ENCODE measurements at regions not wholly inside any gene's neighbourhood (a gene's known extent, or its start where the extent isn't known, plus 50 kb on each side); places are given as distances from the start of the nearest gene placed in this dataset.

GRCh38 chr5:4362411-4362810 is 766.8 kb downstream of the IRX1 start:
- Mint-ChIP-seq H3K36me3 (peaks cover 0 to 13% of the 10 kb centered on the region in 2 donors), H3K27ac (no peak overlapping the region), H3K9me3 (peaks cover 16 to 35% of the 10 kb centered on the region in 2 donors)
- DNase-seq (ENCODE audit: low spot score in 2 of 2) (no peak), ATAC-seq (no peak)

- Mint-ChIP-seq H3K9me3 (peaks cover 16 to 35% of the 10 kb centered on the region in 2 donors), H3K36me3 (peaks cover 0 to 13% of the 10 kb centered on the region in 2 donors), H3K27ac (no peak overlapping the region)
- DNase-seq (ENCODE audit: low spot score in 2 of 2) = no peak
- no peak for ATAC-seq
These were observed 767.4 kb downstream of the IRX1 start for GRCh38 chr5:4363045-4363444.

GRCh38 chr5:4366628-4367027 is 771.0 kb downstream of the IRX1 start:
- ATAC-seq = no peak

GRCh38 chr5:4370218-4370617 is 769.9 kb upstream of the ADAMTS16 start:
- Mint-ChIP-seq H3K9me3 (peaks cover 4 to 15% of the 10 kb centered on the region in 2 donors), H3K36me3 (no peaks in the 10 kb centered on the region), H3K27ac (no peak overlapping the region)
- ATAC-seq (no peak), DNase-seq (ENCODE audit: low spot score in 2 of 2) (no peak)

More at GRCh38 chr5:4366628-4367027, 771.0 kb downstream of the IRX1 start:
- no peak overlapping the region for H3K27ac Mint-ChIP-seq
- H3K36me3 Mint-ChIP-seq = no peaks in the 10 kb centered on the region
- H3K9me3 Mint-ChIP-seq = peaks cover 5 to 14% of the 10 kb centered on the region in 2 donors
- DNase-seq (ENCODE audit: low spot score in 2 of 2) = no peak

GRCh38 chr5:4372481-4372880 is 767.6 kb upstream of the ADAMTS16 start:
- DNase-seq (ENCODE audit: low spot score in 2 of 2) (no peak), ATAC-seq (no peak)
- H3K27ac Mint-ChIP-seq = no peak overlapping the region
- H3K9me3 Mint-ChIP-seq = peaks cover 10 to 14% of the 10 kb centered on the region in 2 donors
- H3K36me3 Mint-ChIP-seq = peaks cover 0 to 5% of the 10 kb centered on the region in 2 donors

GRCh38 chr5:4373051-4373820 is 766.9 kb upstream of the ADAMTS16 start:
- ATAC-seq = no peak
- Mint-ChIP-seq H3K36me3 (peaks cover 0 to 5% of the 10 kb centered on the region in 2 donors), H3K27ac (no peak overlapping the region), H3K9me3 (peaks cover 16 to 19% of the 10 kb centered on the region in 2 donors)
- no peak for DNase-seq (ENCODE audit: low spot score in 2 of 2)

GRCh38 chr5:4374866-4375265 is 765.3 kb upstream of the ADAMTS16 start:
- H3K27ac Mint-ChIP-seq = no peak overlapping the region
- ATAC-seq (no peak), DNase-seq (ENCODE audit: low spot score in 2 of 2) (no peak)
- H3K36me3 Mint-ChIP-seq = peaks cover 0 to 5% of the 10 kb centered on the region in 2 donors
- H3K9me3 Mint-ChIP-seq = peaks cover 24 to 27% of the 10 kb centered on the region in 2 donors

GRCh38 chr5:4375640-4376039 is 764.5 kb upstream of the ADAMTS16 start:
- no peak for DNase-seq (ENCODE audit: low spot score in 2 of 2)
- Mint-ChIP-seq H3K9me3 (peaks cover 24 to 27% of the 10 kb centered on the region in 2 donors), H3K27ac (no peak overlapping the region), H3K36me3 (peaks cover 0 to 5% of the 10 kb centered on the region in 2 donors)
- no peak for ATAC-seq

GRCh38 chr5:4383102-4383501 is 757.0 kb upstream of the ADAMTS16 start:
- Mint-ChIP-seq H3K27ac (no peak overlapping the region), H3K9me3 (peaks cover 14 to 16% of the 10 kb centered on the region in 2 donors), H3K36me3 (no peaks in the 10 kb centered on the region)
- no peak for ATAC-seq
- DNase-seq (ENCODE audit: low spot score in 2 of 2) = no peak

GRCh38 chr5:4383518-4384198 is 756.5 kb upstream of the ADAMTS16 start:
- H3K9me3 Mint-ChIP-seq = peaks cover 9 to 11% of the 10 kb centered on the region in 2 donors
- ATAC-seq = no peak
- H3K27ac Mint-ChIP-seq = no peak overlapping the region
- no peaks in the 10 kb centered on the region for H3K36me3 Mint-ChIP-seq
- DNase-seq (ENCODE audit: low spot score in 2 of 2) = no peak

- H3K9me3 Mint-ChIP-seq = peaks cover 5 to 7% of the 10 kb centered on the region in 2 donors
- DNase-seq (ENCODE audit: low spot score in 2 of 2) (no peak), ATAC-seq (no peak)
These were observed 755.5 kb upstream of the ADAMTS16 start for GRCh38 chr5:4384649-4385048.

GRCh38 chr5:4386152-4386551 is 754.0 kb upstream of the ADAMTS16 start:
- DNase-seq (ENCODE audit: low spot score in 2 of 2) (no peak), ATAC-seq (no peak)
- Mint-ChIP-seq H3K27ac (no peak overlapping the region), H3K36me3 (no peaks in the 10 kb centered on the region), H3K9me3 (peaks cover 5 to 7% of the 10 kb centered on the region in 2 donors)

More at GRCh38 chr5:4384649-4385048, 755.5 kb upstream of the ADAMTS16 start:
- H3K36me3 Mint-ChIP-seq = no peaks in the 10 kb centered on the region
- no peak overlapping the region for H3K27ac Mint-ChIP-seq

- ATAC-seq (no peak), DNase-seq (ENCODE audit: low spot score in 2 of 2) (no peak)
- Mint-ChIP-seq H3K27ac (no peak overlapping the region), H3K36me3 (no peaks in the 10 kb centered on the region), H3K9me3 (peaks cover 7 to 8% of the 10 kb centered on the region in 2 donors)
These were observed 752.8 kb upstream of the ADAMTS16 start for GRCh38 chr5:4387290-4387689.

GRCh38 chr5:4395752-4396151 is 744.4 kb upstream of the ADAMTS16 start:
- H3K36me3 Mint-ChIP-seq = peaks cover 0 to 5% of the 10 kb centered on the region in 2 donors
- H3K27ac Mint-ChIP-seq = no peak overlapping the region
- no peak for ATAC-seq
- no peak for DNase-seq (ENCODE audit: low spot score in 2 of 2)
- H3K9me3 Mint-ChIP-seq = peaks cover 21 to 36% of the 10 kb centered on the region in 2 donors

GRCh38 chr5:4405614-4406219 is 734.4 kb upstream of the ADAMTS16 start:
- Mint-ChIP-seq H3K36me3 (no peaks in the 10 kb centered on the region), H3K27ac (no peak overlapping the region), H3K9me3 (peaks cover 7 to 18% of the 10 kb centered on the region in 2 donors)
- DNase-seq (ENCODE audit: low spot score in 2 of 2) = no peak
- no peak for ATAC-seq

- no peak for ATAC-seq
- Mint-ChIP-seq H3K9me3 (peaks cover 10 to 16% of the 10 kb centered on the region in 2 donors), H3K36me3 (peaks cover 4 to 5% of the 10 kb centered on the region in 2 donors), H3K27ac (no peak overlapping the region)
- DNase-seq (ENCODE audit: low spot score in 2 of 2) = no peak
These were observed 730.0 kb upstream of the ADAMTS16 start for GRCh38 chr5:4410151-4410550.

- Mint-ChIP-seq H3K27ac (no peak overlapping the region), H3K9me3 (peaks cover 7 to 16% of the 10 kb centered on the region in 2 donors), H3K36me3 (peaks cover 4 to 5% of the 10 kb centered on the region in 2 donors)
- DNase-seq (ENCODE audit: low spot score in 2 of 2) = no peak
- ATAC-seq = no peak
These were observed 728.5 kb upstream of the ADAMTS16 start for GRCh38 chr5:4411664-4412063.

All from activated naive CD4-positive, alpha-beta T cell treated with anti-CD3 and anti-CD28 coated beads, Interleukin-2, amount 50 U/mL, for 72 hours (primary cell).